HEK293 (cell line): ENCODE measurements at regions not wholly inside any gene's neighbourhood (a gene's known extent, or its start where the extent isn't known, plus 50 kb on each side); places are given as distances from the start of the nearest gene placed in this dataset.

ENCODE experiments used
- KLF10 ChIP-seq: fragments of 450-650 bp; IDR thresholded peaks from 2 replicates; pipeline ENCODE4 v1.5.1; 2018; ENCODE audit warnings: missing biosample characterization, mild to moderate bottlenecking, missing genetic modification characterization
- MYNN ChIP-seq: fragments of 450-650 bp; formaldehyde crosslinking; IDR thresholded peaks from 2 replicates; pipeline ENCODE4 v1.5.1; 2016; ENCODE audit warnings: missing biosample characterization, missing genetic modification characterization, borderline replicate concordance
- SP2 ChIP-seq: fragments of 450-650 bp; formaldehyde crosslinking; IDR thresholded peaks from 2 replicates; pipeline ENCODE4 v1.5.1; 2016; ENCODE audit warnings: missing biosample characterization, missing genetic modification characterization
- TCF7L2 ChIP-seq: IDR thresholded peaks from 2 replicates; pipeline ENCODE4 v1.6.1; 2011; ENCODE audit warnings: low read depth, mild to moderate bottlenecking, inconsistent platforms, low read length, moderate library complexity, borderline replicate concordance
- ZNF138 ChIP-seq: fragments of 450-650 bp; formaldehyde crosslinking; IDR thresholded peaks from 2 replicates; pipeline ENCODE4 v1.5.1; 2016; ENCODE audit warnings: missing biosample characterization, missing genetic modification characterization, borderline replicate concordance
- ZNF248 ChIP-seq: fragments of 450-650 bp; formaldehyde crosslinking; IDR thresholded peaks from 2 replicates; pipeline ENCODE4 v1.5.1; 2017; ENCODE audit warnings: missing biosample characterization, missing genetic modification characterization
- ZNF416 ChIP-seq: fragments of 450-650 bp; formaldehyde crosslinking; IDR thresholded peaks from 2 replicates; pipeline ENCODE4 v1.5.1; 2016; ENCODE audit warnings: missing biosample characterization, missing genetic modification characterization
- ZNF626 ChIP-seq: fragments of 450-650 bp; sonication (Bioruptor Pico); formaldehyde crosslinking; IDR thresholded peaks from 2 replicates; pipeline ENCODE4 v1.5.1; 2018; ENCODE audit warnings: missing biosample characterization, missing genetic modification characterization, inconsistent platforms
- ZNF629 ChIP-seq: fragments of 450-650 bp; formaldehyde crosslinking; IDR thresholded peaks from 2 replicates; pipeline ENCODE4 v1.5.1; 2017; ENCODE audit warnings: missing biosample characterization, missing genetic modification characterization
- TF ChIP-seq, protein P1 (sequence below): fragments of 450-650 bp; formaldehyde crosslinking; IDR thresholded peaks from 2 replicates; pipeline ENCODE4 v1.5.1; 2016; ENCODE audit warnings: missing biosample characterization, missing genetic modification characterization
- TF ChIP-seq, protein P2 (sequence below): fragments of 450-650 bp; formaldehyde crosslinking; IDR thresholded peaks from 2 replicates; pipeline ENCODE4 v1.5.1; 2016; ENCODE audit warnings: missing biosample characterization, missing genetic modification characterization
- TF ChIP-seq, protein P3 (sequence below): fragments of 450-650 bp; IDR thresholded peaks from 2 replicates; pipeline ENCODE4 v1.5.1; 2018; ENCODE audit warnings: missing biosample characterization, mild to moderate bottlenecking, missing genetic modification characterization
- TF ChIP-seq, protein P4 (sequence below): fragments of 450-650 bp; formaldehyde crosslinking; IDR thresholded peaks from 2 replicates; pipeline ENCODE4 v1.5.1; 2016; ENCODE audit warnings: missing biosample characterization, missing genetic modification characterization
- TF ChIP-seq, protein P5 (sequence below): fragments of 450-650 bp; formaldehyde crosslinking; IDR thresholded peaks from 2 replicates; pipeline ENCODE4 v1.5.1; 2016; ENCODE audit warnings: missing biosample characterization, missing genetic modification characterization

DNA sequence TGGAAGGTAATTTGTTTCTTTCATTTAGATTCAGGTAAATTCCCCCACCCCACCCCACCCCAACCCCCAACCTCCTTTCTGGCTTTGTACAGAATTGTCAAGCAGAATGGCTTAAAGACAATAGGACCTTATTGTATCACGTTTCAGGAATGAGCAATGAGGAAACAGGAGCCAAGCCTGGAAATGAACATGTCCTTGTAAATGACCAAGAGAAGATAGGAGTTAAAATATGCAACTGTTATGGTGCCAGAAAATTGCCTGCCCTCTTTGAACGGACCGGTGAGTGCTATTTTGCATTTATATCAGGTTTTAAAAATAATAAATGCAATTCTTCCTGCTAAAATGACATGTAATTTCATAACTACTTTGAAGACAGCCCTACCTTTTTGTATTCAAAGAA, 141.6 kb upstream of the PELI2 start:
- TF ChIP-seq TCF7L2 (no peak), MYNN (tag by site-specific recombination) (no peak), SP2 (tag by site-specific recombination) (no peak), ZNF248 (tag by site-specific recombination) (no peak), ZNF138 (tag by site-specific recombination) (no peak), ZNF629 (tag by site-specific recombination) (no peak), KLF10 (tag by site-specific recombination) (no peak), ZNF626 (tag by site-specific recombination) (no peak), ZNF416 (tag by site-specific recombination) (no peak)
- TF ChIP-seq, protein P1, sequence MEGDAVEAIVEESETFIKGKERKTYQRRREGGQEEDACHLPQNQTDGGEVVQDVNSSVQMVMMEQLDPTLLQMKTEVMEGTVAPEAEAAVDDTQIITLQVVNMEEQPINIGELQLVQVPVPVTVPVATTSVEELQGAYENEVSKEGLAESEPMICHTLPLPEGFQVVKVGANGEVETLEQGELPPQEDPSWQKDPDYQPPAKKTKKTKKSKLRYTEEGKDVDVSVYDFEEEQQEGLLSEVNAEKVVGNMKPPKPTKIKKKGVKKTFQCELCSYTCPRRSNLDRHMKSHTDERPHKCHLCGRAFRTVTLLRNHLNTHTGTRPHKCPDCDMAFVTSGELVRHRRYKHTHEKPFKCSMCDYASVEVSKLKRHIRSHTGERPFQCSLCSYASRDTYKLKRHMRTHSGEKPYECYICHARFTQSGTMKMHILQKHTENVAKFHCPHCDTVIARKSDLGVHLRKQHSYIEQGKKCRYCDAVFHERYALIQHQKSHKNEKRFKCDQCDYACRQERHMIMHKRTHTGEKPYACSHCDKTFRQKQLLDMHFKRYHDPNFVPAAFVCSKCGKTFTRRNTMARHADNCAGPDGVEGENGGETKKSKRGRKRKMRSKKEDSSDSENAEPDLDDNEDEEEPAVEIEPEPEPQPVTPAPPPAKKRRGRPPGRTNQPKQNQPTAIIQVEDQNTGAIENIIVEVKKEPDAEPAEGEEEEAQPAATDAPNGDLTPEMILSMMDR (tag by site-specific recombination) = no peak
- TF ChIP-seq, protein P2, sequence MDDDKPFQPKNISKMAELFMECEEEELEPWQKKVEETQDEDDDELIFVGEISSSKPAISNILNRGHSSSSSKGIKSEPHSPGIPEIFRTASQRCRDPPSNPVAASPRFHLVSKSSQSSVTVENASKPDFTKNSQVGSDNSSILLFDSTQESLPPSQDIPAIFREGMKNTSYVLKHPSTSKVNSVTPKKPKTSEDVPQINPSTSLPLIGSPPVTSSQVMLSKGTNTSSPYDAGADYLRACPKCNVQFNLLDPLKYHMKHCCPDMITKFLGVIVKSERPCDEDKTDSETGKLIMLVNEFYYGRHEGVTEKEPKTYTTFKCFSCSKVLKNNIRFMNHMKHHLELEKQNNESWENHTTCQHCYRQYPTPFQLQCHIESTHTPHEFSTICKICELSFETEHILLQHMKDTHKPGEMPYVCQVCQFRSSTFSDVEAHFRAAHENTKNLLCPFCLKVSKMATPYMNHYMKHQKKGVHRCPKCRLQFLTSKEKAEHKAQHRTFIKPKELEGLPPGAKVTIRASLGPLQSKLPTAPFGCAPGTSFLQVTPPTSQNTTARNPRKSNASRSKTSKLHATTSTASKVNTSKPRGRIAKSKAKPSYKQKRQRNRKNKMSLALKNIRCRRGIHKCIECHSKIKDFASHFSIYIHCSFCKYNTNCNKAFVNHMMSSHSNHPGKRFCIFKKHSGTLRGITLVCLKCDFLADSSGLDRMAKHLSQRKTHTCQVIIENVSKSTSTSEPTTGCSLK = no peak
- TF ChIP-seq, protein P3, sequence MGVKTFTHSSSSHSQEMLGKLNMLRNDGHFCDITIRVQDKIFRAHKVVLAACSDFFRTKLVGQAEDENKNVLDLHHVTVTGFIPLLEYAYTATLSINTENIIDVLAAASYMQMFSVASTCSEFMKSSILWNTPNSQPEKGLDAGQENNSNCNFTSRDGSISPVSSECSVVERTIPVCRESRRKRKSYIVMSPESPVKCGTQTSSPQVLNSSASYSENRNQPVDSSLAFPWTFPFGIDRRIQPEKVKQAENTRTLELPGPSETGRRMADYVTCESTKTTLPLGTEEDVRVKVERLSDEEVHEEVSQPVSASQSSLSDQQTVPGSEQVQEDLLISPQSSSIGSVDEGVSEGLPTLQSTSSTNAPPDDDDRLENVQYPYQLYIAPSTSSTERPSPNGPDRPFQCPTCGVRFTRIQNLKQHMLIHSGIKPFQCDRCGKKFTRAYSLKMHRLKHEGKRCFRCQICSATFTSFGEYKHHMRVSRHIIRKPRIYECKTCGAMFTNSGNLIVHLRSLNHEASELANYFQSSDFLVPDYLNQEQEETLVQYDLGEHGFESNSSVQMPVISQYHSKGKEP (tag by site-specific recombination) = no peak
- TF ChIP-seq, protein P4, sequence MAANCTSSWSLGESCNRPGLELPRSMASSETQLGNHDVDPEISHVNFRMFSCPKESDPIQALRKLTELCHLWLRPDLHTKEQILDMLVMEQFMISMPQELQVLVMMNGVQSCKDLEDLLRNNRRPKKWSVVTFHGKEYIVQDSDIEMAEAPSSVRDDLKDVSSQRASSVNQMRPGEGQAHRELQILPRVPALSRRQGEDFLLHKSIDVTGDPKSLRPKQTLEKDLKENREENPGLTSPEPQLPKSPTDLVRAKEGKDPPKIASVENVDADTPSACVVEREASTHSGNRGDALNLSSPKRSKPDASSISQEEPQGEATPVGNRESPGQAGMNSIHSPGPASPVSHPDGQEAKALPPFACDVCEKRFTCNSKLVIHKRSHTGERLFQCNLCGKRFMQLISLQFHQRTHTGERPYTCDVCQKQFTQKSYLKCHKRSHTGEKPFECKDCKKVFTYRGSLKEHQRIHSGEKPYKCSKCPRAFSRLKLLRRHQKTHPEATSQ = no peak
- TF ChIP-seq, protein P5, sequence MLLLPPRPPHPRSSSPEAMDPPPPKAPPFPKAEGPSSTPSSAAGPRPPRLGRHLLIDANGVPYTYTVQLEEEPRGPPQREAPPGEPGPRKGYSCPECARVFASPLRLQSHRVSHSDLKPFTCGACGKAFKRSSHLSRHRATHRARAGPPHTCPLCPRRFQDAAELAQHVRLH (tag by site-specific recombination) = no peak
